Epidermal melanocyte (primary cell): ENCODE measurements at regions not wholly inside any gene's neighbourhood (a gene's known extent, or its start where the extent isn't known, plus 50 kb on each side); places are given as distances from the start of the nearest gene placed in this dataset.

Experiments used
- DNase-seq: peaks from one replicate; pipeline ENCODE4 v3.0.0; 2011; ENCODE audit warnings: low spot score; ENCODE audit not compliant: insufficient read length

DNA sequence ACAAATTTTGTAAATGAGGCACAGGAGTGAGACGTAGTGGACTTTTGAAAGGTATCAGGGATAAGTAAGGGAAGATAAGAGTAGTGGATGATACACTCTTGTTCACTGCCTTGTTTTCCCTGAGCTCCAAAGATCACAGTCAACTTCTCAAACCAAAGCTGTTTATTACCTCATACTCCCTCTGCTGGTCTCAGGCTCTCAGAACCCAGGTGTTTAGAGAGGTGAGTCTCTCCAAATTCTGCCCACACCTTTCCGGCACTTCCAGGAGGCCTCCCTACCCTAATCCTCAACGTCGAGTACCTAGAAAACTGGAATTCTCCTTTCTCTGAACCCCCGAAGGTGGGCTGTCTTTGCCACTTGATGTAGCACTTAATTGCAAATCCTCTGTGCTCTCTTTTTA, 621.1 kb downstream of the BCL11A start:
- DNase-seq = no peak

DNA sequence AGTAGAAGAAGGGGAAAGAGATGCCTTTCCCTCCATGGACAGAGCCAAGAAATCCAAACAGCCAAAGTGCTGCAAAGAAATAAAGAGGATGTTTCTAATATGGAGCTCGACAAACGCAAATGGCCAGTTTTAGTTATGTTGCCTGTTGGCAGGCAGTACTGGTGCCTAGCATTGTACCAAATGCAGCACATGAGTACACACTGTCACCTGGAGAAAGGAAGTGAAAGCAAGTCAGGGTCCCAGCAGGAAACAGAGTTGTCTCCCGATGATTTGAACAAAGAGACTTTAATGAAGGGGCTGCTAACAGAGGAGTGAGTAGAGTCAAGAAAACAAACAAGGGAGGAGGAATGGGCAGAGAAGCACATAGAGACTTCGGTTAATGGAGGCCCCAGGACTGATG, 623.0 kb downstream of the BCL11A start:
- DNase-seq = no peak

DNA sequence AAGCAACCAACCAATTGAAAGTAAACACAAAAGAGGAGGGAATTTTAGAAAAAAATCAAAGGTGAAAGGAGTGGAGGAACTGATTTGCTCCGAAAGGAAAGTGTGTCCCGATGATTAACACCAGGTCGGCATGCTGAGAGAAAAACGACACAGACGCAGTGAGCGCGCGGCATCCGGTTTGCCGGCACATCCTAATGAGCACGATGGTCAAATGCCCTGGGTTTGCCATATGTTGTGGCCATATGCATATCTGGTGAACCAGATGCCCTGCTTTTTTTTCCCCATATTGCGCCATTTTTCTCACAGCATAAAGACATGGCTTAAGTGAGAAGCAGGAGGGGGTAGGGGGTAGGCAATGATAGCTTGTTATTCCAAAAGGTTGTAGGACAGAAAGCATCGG, 626.7 kb downstream of the BCL11A start:
- DNase-seq = no peak

DNA sequence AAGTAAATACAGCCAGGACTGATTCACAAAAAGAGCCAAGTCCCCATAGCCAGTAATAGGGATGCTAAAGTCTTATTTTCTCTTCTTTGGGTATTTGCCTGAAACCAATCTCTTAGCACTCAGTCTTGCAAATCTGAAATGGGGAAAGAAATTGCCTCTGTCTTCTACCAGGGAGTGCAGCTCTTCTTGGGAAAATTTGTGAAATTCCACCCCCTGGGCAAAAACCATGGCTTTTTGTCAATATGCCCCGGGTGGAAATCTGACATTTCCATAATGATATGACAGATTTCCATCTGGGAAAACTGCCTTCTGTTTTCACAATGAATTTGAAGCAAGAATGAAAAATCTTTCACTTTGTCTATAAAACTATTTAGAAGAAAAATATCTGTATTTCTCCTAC, 628.1 kb downstream of the BCL11A start:
- DNase-seq = no peak

DNA sequence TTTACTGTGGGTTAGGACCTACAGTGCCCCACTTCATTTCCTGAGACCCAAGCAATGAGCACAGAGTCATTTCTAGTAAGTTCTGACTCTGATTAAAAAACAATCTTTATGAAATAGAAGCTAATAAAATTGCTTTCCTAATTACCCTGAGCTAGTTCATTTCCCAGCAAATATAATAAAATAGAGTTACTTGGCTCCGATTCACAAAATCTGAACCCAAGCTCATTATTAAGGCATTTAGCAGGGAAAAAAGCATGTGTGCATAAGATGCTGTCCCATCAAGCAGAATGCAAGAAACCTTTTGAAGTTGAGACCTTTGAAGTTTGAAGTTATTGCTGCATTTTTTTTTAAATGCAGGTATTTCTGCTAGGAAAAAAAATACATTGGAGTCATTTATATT, 629.1 kb downstream of the BCL11A start:
- DNase-seq = no peak

DNA sequence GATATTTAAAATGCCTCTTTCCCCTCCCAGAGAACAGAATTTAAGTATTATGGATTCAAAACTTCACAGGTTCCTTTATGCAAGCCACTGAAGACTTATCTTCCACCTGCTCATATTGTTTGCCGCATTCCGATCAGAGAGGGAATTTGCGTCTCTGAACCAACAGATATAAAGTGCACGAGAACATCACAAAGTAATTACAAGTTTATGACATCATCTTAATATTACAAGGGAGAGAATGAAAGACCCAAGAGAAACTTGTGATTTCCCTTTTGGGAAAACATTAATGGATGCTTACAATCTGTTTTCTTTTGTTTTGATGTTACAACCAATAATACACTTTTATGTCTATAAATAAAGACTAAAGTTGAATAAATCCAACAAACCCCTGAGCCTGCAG, 631.0 kb downstream of the BCL11A start:
- DNase-seq = no peak

DNA sequence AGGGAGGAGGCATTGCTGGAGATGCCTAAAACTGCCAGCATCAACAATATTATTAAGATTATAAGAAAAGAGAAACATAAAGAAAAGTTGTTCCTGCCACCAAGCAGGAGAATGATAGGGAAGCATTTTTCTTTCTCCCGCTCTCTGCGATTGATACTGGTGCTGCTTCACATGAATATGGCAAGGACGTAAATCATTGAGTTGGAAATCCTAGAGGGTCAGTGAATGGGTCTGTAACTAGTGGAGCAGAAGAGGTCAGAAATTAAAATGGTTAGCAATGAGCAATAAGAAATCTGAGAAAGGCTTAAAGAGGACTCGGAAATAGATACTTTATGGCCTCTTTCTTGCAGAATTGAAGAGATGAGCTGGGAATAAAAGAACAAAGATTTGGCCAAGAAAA, 631.7 kb downstream of the BCL11A start:
- no peak for DNase-seq

DNA sequence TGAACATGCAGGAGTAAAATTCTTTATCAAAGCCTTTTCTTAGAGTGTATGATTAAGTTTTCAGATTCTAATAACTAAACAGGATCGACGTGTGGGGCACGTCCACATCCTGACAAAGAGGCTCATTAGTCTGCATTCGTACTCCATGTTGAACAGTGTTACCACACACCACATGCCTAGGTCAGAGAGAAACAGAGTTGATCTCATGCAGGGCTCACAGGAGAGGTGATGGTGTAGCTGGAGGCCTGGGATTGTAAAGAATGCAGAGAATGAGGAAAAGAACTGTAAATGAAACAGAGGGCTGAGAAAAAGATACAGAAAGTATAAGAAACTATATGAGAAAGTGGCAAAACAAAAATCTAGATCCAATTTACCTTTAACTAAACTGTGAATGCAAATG, 632.5 kb downstream of the BCL11A start:
- no peak for DNase-seq

DNA sequence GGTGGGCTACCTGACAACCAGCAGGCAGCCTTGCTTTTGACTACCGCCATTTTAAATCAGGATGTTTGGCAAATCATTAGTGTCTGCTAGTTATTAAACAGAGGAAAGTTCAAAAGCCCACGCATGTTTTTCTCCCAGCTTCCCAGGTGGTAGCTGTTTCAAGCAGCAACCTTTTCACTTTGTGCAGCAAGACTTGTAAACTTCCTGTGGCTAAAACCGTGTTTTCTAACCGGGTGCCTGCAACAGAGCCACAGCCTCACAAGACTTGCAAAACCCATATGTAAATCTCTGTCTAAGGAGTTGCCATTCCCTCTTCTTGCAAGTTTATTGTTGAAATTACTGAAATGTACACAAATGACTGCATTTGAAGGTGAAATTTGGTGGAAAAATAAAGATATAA, 633.1 kb downstream of the BCL11A start:
- DNase-seq = no peak

DNA sequence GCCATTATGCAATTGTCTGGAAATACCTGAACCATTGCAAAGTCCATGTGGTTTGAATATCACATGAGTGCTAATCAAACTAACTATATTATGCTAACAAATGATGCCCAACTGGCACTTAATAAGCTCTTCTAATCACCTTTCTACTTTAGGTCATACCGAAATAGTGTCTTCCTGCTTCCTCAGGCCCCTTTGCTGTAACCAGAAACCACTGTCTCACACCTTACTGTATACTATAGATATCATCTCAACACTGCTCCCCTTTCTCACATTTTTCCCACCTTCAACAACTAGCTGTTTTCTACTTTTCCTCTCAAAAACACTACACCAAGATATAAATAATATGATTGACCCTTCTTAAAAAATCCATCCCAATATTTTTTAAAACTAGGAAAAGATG, 633.9 kb downstream of the BCL11A start:
- no peak for DNase-seq

DNA sequence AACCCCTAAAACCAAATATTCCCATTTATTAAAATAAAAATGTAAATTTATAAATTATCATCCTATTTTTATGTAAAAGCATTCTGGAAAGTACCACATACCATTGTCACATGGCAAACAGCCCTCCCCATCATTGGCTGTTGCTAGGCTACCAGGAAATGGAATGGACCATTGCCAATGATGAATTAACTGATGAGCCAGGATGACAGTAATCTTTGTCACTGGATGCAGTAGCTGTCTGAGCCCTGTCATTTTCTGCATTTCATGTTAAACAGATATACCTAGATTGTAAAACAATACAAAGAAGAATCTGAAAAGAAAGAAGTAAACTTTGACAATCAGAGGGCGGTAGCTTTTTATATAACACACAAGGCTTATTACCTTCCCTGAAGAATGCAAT, 641.4 kb downstream of the BCL11A start:
- no peak for DNase-seq

DNA sequence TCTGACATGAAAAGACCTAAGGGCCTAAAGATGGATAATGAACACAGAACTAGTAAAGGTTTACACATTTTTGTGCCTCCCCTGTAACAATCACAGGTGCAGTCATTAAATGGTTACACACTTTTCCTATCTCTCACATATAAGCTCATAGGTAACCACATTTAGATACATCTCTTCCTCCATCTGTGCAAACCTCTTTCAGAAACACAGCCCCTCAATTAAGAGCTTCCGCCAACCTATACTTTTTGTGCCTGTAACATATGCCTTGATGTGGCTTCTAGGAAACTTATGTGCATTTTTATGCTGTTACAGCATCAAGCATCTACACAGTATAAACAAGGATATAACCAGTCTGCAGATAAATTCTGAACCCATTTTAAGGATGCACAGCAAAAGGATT, 643.3 kb downstream of the BCL11A start:
- DNase-seq = no peak

DNA sequence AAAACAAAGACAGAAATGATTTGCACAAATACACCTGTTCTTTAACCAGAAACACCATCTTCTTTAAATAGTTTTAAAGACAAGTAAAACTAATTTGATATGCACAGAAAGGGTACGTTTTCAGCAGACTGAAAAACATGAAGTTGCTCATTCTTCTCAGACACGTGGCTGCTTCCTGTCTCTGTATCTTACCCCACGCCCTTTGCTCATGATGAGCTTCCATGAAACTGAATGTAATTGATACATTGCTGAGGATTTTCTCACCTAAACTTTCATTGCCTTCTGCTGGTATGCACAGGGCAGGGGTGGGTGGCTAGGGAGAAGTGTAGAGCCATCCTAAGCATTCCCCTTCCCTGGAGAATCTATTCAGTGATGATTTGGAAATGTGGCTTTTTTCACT, 644.3 kb downstream of the BCL11A start:
- no peak for DNase-seq

DNA sequence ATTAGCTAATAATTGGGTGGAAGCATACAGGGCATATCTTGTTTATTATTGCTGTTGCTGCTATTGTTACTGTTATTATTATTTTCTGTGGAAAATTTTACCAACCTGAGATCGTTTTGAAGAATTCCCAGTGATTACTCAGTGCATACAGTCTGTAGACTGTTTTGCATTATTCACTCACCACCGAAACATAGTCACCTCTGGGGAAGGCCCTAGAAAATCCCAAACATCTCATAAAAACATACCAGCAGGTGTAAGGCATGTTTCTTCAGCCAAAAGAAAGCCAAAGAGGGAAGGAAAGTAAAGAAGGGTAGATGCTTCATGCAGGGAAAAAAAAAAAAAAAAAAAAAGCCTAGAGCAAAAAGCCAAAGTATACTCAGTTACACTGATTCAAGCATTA, 647.7 kb downstream of the BCL11A start:
- DNase-seq = no peak

DNA sequence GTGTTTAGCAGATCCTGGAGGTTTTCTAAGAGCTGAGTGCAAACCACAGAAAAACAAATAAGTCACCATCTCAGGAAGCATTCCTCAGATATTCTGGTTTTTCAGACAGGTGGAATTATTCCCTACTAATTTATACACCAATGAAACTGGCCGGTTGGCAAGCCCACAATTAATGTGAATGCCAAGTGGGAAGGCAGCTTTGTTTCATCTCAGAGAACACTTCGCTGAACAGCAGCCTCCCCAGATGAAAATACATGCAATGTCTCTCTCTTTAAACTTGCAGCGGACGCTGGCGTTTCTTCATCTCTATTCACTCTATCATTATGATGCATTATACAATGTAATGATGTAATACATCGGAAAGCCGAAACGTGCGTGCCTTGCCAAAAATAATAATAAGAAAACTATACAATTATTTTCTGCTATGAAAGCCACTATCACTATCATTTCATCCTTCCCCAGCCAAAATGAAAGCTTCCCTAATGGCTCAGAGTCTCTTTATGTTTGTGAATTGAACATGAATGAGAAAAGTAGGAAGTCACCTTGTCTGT, 649.4 kb downstream of the BCL11A start:
- DNase-seq = no peak

DNA sequence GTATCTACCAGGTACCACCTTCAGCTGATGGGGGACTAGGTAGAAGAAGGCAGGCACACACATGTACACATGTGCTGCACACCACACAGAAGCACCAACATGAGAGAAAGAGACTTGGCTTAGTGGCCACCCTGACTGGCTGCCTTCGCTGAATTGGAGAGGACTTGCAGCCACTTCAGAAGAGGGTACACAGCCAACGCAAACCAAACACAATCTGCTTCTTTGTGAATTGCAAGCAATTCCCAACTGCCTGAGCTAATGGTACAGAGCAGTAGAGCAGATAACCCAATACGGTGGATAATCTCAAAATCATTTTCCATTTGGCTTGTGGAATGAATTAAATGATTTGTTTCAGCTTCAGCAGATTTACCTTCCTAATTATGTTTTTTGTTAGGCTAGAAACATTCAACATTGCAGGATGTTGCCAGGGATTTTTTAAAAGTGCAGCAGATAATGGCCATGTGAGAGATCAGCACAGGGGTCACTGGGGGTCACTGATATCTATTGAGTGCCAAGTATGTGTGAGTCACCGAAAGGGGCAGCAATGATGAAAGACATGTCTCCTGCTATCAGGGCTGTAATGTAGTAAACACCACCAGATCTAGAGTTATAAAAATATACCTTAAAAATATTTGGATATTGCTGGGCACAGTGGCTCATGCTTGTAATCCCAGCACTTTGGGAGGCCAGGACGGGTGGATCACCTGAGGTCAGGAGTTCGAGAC, 652.6 kb downstream of the BCL11A start:
- no peak for DNase-seq

DNA sequence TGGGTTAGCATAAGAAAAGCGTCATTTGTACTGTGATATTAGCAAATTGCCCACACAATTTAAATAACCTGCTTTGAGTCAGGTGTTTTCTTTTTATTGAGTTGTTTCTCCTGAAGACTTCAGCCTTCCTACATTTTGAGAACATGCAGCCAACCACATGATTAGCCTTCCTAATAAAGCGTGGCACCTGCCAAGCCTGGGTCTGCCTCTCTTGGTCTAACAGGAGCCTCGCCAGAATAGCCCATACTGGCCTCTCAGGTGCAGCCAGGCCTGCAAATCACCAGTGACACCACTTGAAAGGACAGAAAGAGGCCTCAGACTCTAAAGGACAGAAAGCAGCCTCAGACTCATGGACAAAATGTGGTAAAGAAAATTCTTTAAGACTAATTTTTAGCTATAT, 653.8 kb downstream of the BCL11A start:
- no peak for DNase-seq

DNA sequence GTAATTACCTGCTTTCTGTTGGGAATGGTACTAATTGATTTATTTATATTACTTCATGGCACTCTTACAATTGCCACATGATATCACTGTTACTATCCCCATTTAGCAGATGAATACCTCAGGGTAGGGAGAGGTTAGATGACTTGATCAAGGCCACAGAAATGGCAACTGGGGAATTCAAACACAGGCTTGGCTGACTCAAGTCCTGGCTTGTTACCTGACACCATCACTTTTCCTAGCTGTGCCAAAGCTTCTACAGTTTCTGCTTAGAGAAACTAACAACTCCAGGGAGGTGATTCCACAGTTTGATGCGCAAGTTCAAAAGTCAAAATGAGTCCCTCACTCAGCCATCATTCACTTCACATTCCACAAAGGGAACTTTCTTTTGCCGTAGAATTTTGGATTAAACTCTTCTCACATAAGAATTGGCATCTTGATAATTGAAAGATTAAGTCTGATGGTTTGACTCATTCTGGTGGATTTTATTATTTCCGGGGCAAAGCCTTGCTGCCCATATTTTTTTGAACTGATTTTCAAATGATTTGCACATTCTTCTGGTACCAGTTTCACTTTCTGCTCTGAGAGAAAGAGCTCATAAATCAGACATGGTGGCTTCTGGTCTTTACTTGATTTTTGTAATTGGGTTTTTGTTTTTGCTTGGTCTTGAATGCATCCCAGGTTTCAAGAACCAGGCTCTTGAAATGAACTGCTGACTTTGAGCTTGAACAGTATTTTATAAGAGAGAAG, 656.8 kb downstream of the BCL11A start:
- DNase-seq = no peak

DNA sequence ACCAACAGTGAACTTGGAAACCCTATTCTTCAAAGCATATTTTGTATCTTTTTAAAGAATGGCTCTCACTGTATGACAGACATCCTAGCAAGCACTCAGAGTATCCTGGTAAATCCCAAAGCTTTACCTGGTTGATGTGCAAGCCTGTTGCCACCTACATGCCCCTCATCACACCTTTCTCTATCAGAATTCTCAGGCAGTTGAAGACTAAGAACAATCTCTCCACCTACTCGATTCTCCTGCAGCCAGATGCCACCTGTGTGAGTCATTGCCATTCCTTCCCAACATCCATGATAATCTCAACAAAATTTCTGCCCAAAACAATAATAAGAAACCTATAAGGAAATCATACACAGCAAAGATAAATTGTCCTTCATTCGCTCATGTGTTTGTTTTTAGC, 659.8 kb downstream of the BCL11A start:
- DNase-seq = no peak

DNA sequence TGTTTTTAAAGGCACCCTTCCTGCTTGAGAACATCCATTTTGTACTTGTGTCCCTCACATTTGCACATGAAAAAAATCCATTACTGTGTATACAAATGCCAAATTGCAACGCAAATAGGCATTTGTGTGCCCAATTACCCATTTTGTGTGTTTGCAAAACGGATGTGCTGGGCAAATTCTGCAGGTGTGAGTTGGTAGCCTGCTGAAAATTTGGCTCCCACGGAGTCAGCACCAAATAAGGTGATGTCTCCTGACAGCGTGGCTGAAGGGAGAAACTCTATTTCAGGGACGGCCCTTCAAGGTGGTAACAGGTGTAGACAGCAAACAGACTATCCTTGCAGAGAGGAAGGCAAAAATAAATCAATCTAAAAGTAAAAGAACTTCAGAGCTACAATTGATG, 661.1 kb downstream of the BCL11A start:
- DNase-seq = no peak

DNA sequence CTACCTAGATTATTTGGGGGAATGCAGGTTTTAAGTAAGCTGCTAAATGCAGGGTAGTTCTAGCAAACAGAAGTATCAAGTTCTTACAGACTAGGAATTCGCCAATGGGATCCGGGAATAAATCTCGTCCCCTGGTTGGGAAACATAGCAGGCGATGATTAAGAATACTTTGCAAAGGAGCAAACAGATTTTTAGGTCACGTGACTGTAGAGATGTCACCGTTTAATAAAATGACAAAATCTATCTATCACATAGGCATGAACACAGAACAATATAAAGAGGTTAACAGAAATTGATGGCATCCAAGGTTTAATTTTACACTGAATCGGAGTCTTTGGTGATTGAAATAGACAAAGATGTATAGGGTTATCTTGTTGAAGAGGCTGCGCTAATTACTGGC, 664.1 kb downstream of the BCL11A start:
- DNase-seq = no peak

DNA sequence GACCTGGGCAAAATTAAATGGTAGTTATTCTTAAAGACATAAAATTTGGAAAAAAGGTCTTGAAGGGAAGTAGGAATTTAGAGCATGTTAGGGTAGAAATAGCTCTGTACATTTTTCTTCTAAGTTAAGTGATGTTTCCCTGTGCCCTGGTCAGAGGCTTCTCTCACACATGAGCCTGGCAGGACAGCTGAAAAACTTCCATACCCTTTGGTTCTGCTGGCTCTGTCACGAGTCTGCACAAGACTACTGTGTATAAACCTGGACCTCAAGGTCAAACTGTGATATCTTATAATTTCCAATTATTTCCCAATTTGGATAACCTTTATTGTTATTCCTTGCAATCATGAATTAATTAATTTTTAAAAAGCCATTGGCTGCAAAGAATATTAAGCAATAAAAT, 664.7 kb downstream of the BCL11A start:
- DNase-seq = no peak

DNA sequence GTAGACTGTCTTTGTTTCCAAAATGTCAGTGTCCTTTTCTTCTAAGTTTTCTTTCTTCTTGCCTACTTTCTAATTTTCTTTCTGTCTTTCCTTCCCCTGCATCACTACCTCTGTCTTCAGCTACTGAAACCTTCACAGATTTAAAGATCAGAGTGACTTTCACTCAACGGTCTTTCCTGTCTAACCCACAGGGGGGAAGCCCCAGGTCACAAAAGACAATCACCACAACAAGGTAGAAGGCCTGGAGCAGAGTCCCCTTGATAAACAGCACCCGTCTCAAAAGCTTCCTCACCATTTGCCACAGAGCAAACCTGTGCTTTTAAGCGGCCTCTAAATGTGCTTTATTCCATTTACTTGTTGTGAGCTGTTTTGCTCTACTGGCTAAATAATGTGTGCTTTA, 665.4 kb downstream of the BCL11A start:
- DNase-seq = no peak
